HUES48 (cell line): ENCODE measurements at regions not wholly inside any gene's neighbourhood (a gene's known extent, or its start where the extent isn't known, plus 50 kb on each side); places are given as distances from the start of the nearest gene placed in this dataset.
"Not testable (repeated sequence)": the region's sequence is repeated elsewhere in the genome, so short reads cannot be mapped to it uniquely, and the experiment has no call there.

Experiments
- H3K27ac ChIP-seq: one replicate; pipeline ENCODE4 v1.7.0; 2013; ENCODE audit warnings: low read depth, low read length, inconsistent platforms
- H3K27me3 ChIP-seq: 2 replicates; pipeline ENCODE4 v1.6.1; 2013; ENCODE audit warnings: mild to moderate bottlenecking, low read length; ENCODE audit not compliant: control insufficient read depth, insufficient read depth
- H3K36me3 ChIP-seq: 2 replicates; pipeline ENCODE4 v1.6.1; 2013; ENCODE audit warnings: low read length; ENCODE audit not compliant: control insufficient read depth, insufficient read depth
- H3K4me1 ChIP-seq: 2 replicates; pipeline ENCODE4 v1.6.1; 2013; ENCODE audit warnings: mild to moderate bottlenecking, low read length; ENCODE audit not compliant: control insufficient read depth, insufficient read depth
- H3K4me3 ChIP-seq: 2 replicates; pipeline ENCODE4 v1.5.1; 2013; ENCODE audit warnings: mild to moderate bottlenecking, low read depth, low read length
- H3K9ac ChIP-seq: 2 replicates; pipeline ENCODE4 v1.6.1; 2013; ENCODE audit warnings: mild to moderate bottlenecking, low read depth, low read length, moderate library complexity
- H3K9me3 ChIP-seq: 2 replicates; pipeline ENCODE4 v1.6.1; 2013; ENCODE audit warnings: low read length; ENCODE audit not compliant: control insufficient read depth, insufficient read depth

- H3K36me3 ChIP-seq: no peaks in the 10 kb centered on the region
Measured at GRCh38 chr7:119945822-119946221, 327.2 kb upstream of the KCND2 start.

GRCh38 chr7:119949053-119949452, 323.9 kb upstream of the KCND2 start:
- no peaks in the 10 kb centered on the region for H3K27me3 ChIP-seq
- H3K4me1 ChIP-seq: no peaks in the 10 kb centered on the region
- no peak overlapping the region for H3K4me3 ChIP-seq
- H3K9me3 ChIP-seq: no peaks in the 10 kb centered on the region
- no peak overlapping the region for H3K27ac ChIP-seq
- no peaks in the 10 kb centered on the region for H3K36me3 ChIP-seq
- H3K9ac ChIP-seq: no peak overlapping the region

More at GRCh38 chr7:119945822-119946221, 327.2 kb upstream of the KCND2 start:
- no peak overlapping the region for H3K27ac ChIP-seq
- no peak overlapping the region for H3K4me3 ChIP-seq
- H3K9me3 ChIP-seq: no peaks in the 10 kb centered on the region
- no peaks in the 10 kb centered on the region for H3K27me3 ChIP-seq
- H3K4me1 ChIP-seq: no peaks in the 10 kb centered on the region
- H3K9ac ChIP-seq: no peak overlapping the region

- not testable (repeated sequence) for H3K9me3 ChIP-seq, H3K4me3 ChIP-seq, H3K27me3 ChIP-seq, H3K27ac ChIP-seq, H3K36me3 ChIP-seq, H3K9ac ChIP-seq, H3K4me1 ChIP-seq
Measured at GRCh38 chr7:119950390-119951041, 322.5 kb upstream of the KCND2 start.

GRCh38 chr7:119951614-119952013, 321.4 kb upstream of the KCND2 start:
- not testable (repeated sequence) for H3K27ac ChIP-seq, H3K4me3 ChIP-seq, H3K27me3 ChIP-seq, H3K36me3 ChIP-seq, H3K9me3 ChIP-seq, H3K9ac ChIP-seq, H3K4me1 ChIP-seq

- Histone ChIP-seq H3K27ac (no peak overlapping the region), H3K36me3 (no peaks in the 10 kb centered on the region), H3K9me3 (no peaks in the 10 kb centered on the region), H3K4me1 (no peaks in the 10 kb centered on the region), H3K9ac (no peak overlapping the region), H3K4me3 (no peak overlapping the region), H3K27me3 (no peaks in the 10 kb centered on the region)
Measured at GRCh38 chr7:119957335-119957734, 315.6 kb upstream of the KCND2 start.

GRCh38 chr7:119959811-119960210, 313.2 kb upstream of the KCND2 start:
- no peak overlapping the region for H3K4me3 ChIP-seq

GRCh38 chr7:119963654-119964053, 309.3 kb upstream of the KCND2 start:
- H3K4me1 ChIP-seq: no peaks in the 10 kb centered on the region
- H3K4me3 ChIP-seq: no peak overlapping the region
- H3K27me3 ChIP-seq: no peaks in the 10 kb centered on the region
- H3K9me3 ChIP-seq: no peaks in the 10 kb centered on the region
- H3K9ac ChIP-seq: no peak overlapping the region
- H3K27ac ChIP-seq: no peak overlapping the region
- no peaks in the 10 kb centered on the region for H3K36me3 ChIP-seq

More at GRCh38 chr7:119959811-119960210, 313.2 kb upstream of the KCND2 start:
- H3K9me3 ChIP-seq: no peaks in the 10 kb centered on the region
- no peak overlapping the region for H3K27ac ChIP-seq
- no peak overlapping the region for H3K9ac ChIP-seq
- H3K27me3 ChIP-seq: no peaks in the 10 kb centered on the region
- no peaks in the 10 kb centered on the region for H3K4me1 ChIP-seq
- no peaks in the 10 kb centered on the region for H3K36me3 ChIP-seq

GRCh38 chr7:119964065-119964464, 308.9 kb upstream of the KCND2 start:
- H3K4me3 ChIP-seq: no peak overlapping the region
- no peaks in the 10 kb centered on the region for H3K27me3 ChIP-seq
- no peak overlapping the region for H3K27ac ChIP-seq
- no peaks in the 10 kb centered on the region for H3K36me3 ChIP-seq
- H3K4me1 ChIP-seq: no peaks in the 10 kb centered on the region; the same call in 1 of the 2 replicates
- H3K9me3 ChIP-seq: no peaks in the 10 kb centered on the region
- H3K9ac ChIP-seq: no peak overlapping the region

- H3K27me3 ChIP-seq: no peaks in the 10 kb centered on the region
- H3K9me3 ChIP-seq: no peaks in the 10 kb centered on the region
- H3K9ac ChIP-seq: no peak overlapping the region
- H3K4me1 ChIP-seq: peaks cover 7% of the 10 kb centered on the region; the same call in 1 of the 2 replicates
- no peaks in the 10 kb centered on the region for H3K36me3 ChIP-seq
- no peak overlapping the region for H3K4me3 ChIP-seq
- H3K27ac ChIP-seq: no peak overlapping the region
Measured at GRCh38 chr7:119964788-119965542, 308.0 kb upstream of the KCND2 start.

- Histone ChIP-seq H3K36me3 (no peaks in the 10 kb centered on the region), H3K4me3 (no peak overlapping the region), H3K27me3 (no peaks in the 10 kb centered on the region), H3K27ac (no peak overlapping the region), H3K9me3 (no peaks in the 10 kb centered on the region), H3K9ac (no peak overlapping the region), H3K4me1 (peaks cover 7% of the 10 kb centered on the region; the same call in 1 of the 2 replicates)
Measured at GRCh38 chr7:119967221-119967620, 305.8 kb upstream of the KCND2 start.

GRCh38 chr7:119968411-119968810, 304.6 kb upstream of the KCND2 start:
- not testable (repeated sequence) for H3K4me3 ChIP-seq

More at GRCh38 chr7:119968411-119968810, 304.6 kb upstream of the KCND2 start:
- not testable (repeated sequence) for H3K36me3 ChIP-seq, H3K4me1 ChIP-seq, H3K9ac ChIP-seq, H3K9me3 ChIP-seq, H3K27me3 ChIP-seq, H3K27ac ChIP-seq
